RCC 7860 (cell line): ENCODE measurements at regions not wholly inside any gene's neighbourhood (a gene's known extent, or its start where the extent isn't known, plus 50 kb on each side); places are given as distances from the start of the nearest gene placed in this dataset.
"Not testable (repeated sequence)": the region's sequence is repeated elsewhere in the genome, so short reads cannot be mapped to it uniquely, and the experiment has no call there.

Experiments
- DNase-seq: peaks from one replicate; pipeline ENCODE4 v3.0.0-alpha.2; 2015; ENCODE audit warnings: low spot score
- FAIRE-seq: peaks from 2 replicates; lab custom pipeline; 2012; peaks lifted over from hg19 to GRCh38; lab: Jason Lieb, UNC

- not testable (repeated sequence) for DNase-seq, FAIRE-seq
Measured at GRCh38 chr1:242923603-242924002, 331.5 kb downstream of the CEP170 start.

- FAIRE-seq, DNase-seq: not testable (repeated sequence)
Measured at GRCh38 chr1:242914729-242915128, 340.4 kb downstream of the CEP170 start.

- not testable (repeated sequence) for DNase-seq, FAIRE-seq
Measured at GRCh38 chr1:242912855-242913254, 342.2 kb downstream of the CEP170 start.

- not testable (repeated sequence) for DNase-seq, FAIRE-seq
Measured at GRCh38 chr1:242900558-242900957, 354.5 kb downstream of the CEP170 start.

- DNase-seq: no peak
- FAIRE-seq: no peak
Measured at GRCh38 chr1:242890192-242890741, 364.8 kb downstream of the CEP170 start.

GRCh38 chr1:242886137-242886536 lies 361.6 kb upstream of the PLD5 start:
- FAIRE-seq: no peak
- DNase-seq: peak; percentile 39

- FAIRE-seq, DNase-seq: not testable (repeated sequence)
Measured at GRCh38 chr1:242880022-242880421, 355.5 kb upstream of the PLD5 start.

DNA sequence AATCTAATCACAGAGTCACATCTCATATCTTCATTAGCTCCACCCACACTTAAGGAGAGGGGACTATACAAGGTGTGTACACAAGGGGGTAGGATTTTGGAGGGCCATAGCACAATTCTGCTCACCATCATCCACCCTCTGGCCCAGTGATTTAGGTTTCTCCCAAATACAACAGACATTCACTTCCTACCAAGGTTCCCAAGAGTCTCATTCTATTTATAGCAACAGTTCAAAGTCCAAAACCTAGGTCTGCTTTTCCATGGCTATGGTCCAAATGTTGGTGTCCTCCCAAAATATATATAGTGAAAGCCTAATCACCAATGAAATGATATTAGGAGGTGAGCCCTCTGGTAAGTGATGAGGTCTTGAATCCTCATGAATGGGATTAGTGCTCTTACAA lies 353.2 kb upstream of the PLD5 start:
- DNase-seq: no peak
- FAIRE-seq: no peak

GRCh38 chr1:242877229-242877628 lies 352.7 kb upstream of the PLD5 start:
- DNase-seq (no peak), FAIRE-seq (no peak)

GRCh38 chr1:242876030-242876429 lies 351.5 kb upstream of the PLD5 start:
- FAIRE-seq (no peak), DNase-seq (no peak)

GRCh38 chr1:242873661-242874060 lies 349.2 kb upstream of the PLD5 start:
- FAIRE-seq (no peak), DNase-seq (no peak)

GRCh38 chr1:242872521-242872920 lies 348.0 kb upstream of the PLD5 start:
- FAIRE-seq (no peak), DNase-seq (no peak)

DNA sequence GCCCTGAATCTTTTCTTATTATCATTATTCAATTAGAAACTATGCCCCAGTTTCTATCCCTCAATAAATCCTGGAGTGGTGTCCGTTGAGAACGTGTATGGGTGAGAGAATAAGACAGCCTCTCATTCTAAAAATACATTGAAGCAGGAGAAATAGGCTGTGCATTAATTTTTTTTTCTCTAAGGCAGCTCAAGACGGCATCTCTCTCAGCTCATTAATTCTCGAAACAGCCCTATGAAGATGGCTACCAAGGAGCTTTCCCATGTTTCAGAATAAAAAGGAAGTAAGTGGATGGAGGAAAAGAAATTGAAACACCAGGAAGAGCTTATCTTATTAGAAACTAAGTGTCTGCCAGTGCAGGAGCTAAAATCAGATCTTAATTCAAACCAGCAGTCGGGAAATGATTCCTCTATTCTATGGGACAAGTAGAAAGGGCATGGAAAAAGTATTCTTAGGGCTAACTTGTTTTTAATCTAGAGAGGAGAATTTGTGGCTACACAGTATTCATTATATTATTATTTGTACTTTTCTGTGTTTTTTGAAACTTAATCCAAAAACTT lies 347.1 kb upstream of the PLD5 start:
- FAIRE-seq (no peak), DNase-seq (no peak)

DNA sequence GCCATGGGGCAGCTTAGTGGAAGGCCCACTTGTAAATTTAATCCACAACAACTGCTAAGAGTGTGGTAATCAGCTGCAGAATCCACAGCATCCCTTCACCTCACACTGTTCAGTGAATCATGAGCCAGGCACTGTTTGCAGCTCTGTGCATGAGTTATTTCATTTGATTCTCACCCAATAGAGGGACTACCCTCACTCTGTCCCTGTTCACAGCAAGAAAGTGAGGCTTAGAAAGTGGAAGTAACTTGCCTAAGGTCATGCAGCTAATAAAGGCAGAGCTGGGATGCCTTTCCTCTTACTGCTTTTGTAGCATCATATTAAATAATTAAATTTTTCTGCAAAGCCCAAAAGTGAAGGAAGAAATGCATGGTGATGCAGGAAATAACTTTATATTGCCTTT lies 346.5 kb upstream of the PLD5 start:
- DNase-seq (no peak), FAIRE-seq (no peak)

GRCh38 chr1:242856289-242856688 lies 331.8 kb upstream of the PLD5 start:
- FAIRE-seq: no peak
- no peak for DNase-seq

DNA sequence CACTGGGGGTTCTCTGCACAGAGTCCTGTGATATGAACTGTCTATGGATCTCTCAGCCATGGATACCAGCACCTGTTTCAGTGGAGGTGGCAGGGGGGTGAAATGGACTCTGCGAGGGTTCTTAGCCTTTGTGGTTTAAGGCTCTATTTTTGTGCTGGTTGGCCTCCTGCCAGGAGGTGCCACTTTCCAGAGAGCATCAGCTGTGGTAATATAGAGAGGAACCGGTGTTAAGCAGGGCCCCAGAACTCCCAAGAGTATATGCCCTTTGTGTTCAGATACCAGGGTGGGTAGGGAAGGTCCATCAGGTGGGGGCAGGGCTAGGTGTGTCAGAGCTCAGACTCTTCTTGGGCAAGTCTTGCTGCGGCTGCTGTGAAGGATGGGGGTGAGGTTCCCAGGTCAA lies 330.0 kb upstream of the PLD5 start:
- FAIRE-seq: no peak
- no peak for DNase-seq

DNA sequence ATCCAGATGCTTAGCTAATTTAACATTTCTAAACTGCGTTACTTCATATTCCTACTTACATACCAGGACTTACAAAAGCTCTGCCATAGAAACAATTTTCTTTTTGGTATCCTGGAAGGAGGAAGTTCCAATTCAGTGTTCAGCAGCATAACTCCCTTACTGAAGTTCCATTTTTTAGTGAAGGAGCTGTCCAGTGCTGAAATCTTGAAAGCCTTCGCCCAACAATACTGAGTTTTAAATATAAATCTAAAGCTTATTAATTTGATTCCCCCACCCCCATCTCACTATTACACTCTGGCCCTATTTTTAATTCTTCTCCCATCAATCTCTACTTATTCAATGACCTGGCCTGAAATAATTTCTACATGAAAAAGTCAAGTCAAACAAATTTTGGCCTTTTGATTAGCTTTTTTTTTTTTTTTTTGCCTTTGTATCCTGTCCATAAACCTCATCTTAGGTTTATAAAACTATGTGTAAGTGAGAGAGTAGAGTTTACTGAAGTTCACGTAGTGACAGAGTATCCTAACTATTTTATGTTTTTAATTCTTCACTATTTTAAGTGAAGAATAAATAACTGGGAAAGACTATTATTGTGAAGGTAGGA lies 323.0 kb upstream of the PLD5 start:
- no peak for FAIRE-seq
- no peak for DNase-seq

DNA sequence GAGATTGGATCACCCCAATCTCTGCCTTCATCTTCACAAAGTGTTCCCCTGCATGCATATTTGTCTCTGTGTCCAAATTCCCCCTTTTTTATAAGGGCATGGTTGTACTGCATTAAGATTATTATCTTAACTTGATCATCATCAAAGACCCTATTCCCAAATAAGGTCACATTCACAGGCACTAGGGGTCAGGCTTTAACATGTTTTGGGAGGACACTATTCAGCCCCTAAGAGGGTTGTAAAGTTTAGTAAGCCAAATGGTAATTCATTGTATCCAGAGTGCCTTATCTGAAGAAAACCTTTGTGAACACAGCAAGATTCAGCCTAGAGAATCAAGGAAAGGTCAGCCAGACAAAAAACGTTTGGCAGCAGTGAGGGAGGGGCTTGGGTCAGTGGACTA lies 317.6 kb upstream of the PLD5 start:
- FAIRE-seq: no peak

DNA sequence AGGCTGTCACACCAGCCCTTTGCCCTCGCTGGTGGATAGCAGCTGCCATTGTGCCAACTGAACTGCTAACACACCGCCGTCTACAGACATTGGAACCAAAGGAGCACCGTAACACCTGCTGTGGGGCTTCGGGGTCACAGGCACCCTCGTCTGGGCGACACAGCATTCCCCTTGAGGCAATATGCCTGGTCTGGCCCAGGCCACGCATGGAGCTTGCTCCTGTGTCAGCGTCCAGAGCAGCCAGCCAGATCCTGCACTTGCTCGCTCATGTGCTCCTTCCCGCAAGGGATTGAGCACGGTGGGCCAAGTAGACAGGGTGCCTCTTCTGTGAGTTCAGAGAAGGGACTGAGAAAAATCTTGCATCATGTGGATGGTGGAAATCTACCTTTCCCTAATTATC lies 314.6 kb upstream of the PLD5 start:
- DNase-seq (no peak), FAIRE-seq (no peak)

More for the DNA sequence above, 317.6 kb upstream of the PLD5 start:
- no peak for DNase-seq

- FAIRE-seq (no peak), DNase-seq (no peak)
Measured at GRCh38 chr1:242836423-242836822, 311.9 kb upstream of the PLD5 start.

DNA sequence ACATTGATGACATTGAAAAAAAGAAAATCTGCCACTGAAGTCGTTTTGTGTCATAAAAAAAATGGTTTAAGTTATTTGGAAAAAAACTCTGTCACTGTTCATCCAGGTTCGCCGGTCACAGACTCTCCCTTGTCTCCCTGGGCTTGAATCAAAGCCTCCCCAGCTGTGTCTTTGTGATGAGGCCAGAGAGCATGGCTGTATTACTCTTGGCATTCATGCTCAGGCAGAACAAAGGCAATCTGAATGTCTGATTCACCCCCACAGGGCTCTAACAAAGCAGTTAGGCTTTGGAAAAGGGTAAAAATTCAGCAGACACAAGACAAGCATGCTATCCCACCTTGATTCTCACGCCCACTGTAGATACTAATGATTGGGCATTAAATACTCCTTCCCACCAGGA lies 304.3 kb upstream of the PLD5 start:
- no peak for FAIRE-seq

GRCh38 chr1:242828199-242828598 lies 303.7 kb upstream of the PLD5 start:
- FAIRE-seq (no peak), DNase-seq (no peak)

More for the DNA sequence above, 304.3 kb upstream of the PLD5 start:
- no peak for DNase-seq

DNA sequence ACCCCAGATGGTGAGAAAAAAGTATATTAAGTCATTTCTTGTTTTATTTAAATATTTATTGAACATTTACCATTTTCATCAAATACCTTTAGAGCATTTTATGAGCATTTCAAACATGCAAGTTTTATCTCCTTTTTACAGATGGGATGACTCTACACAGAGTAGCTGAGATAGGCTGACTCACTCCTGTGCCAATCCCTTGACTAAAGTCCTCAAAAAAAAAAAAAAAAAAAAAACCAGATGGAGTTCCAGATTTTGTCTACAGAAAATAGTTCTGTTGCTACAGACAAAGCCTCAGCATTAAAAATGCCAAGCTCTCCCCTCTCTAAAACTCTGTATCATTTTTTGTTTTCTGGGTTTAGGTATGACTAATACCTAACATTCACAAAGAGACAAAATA lies 303.0 kb upstream of the PLD5 start:
- DNase-seq (no peak), FAIRE-seq (no peak)
